Vagina (tissue), 2 donors: ENCODE measurements at regions not wholly inside any gene's neighbourhood (a gene's known extent, or its start where the extent isn't known, plus 50 kb on each side); places are given as distances from the start of the nearest gene placed in this dataset.

Experiments used
- DNase-seq, 2 donors: peaks; one replicate each; pipeline ENCODE4 v3.0.0-alpha.2; 2017; ENCODE audit errors: extremely low spot score in 2 of 2
- H3K27ac ChIP-seq: fragments of 200-600 bp; sonication (generic); one replicate; pipeline ENCODE4 v1.5.1; 2019
- H3K27me3 ChIP-seq: fragments of 200-600 bp; sonication (generic); one replicate; pipeline ENCODE4 v1.5.1; 2019
- H3K36me3 ChIP-seq, 2 donors: fragments of 200-600 bp; sonication (generic); one replicate each; pipeline ENCODE4 v1.5.1; 2017 to 2019
- H3K4me1 ChIP-seq: fragments of 200-600 bp; sonication (generic); one replicate; pipeline ENCODE4 v1.5.1; 2019
- H3K4me3 ChIP-seq, 2 donors: fragments of 200-600 bp; sonication (generic); 1 replicate in 1 of 2; 2 replicates in 1 of 2; pipeline ENCODE4 v1.5.1; 2016 to 2019
- H3K9me3 ChIP-seq: fragments of 200-600 bp; sonication (generic); one replicate; pipeline ENCODE4 v1.5.1; 2019
- POLR2A ChIP-seq, 2 donors: fragments of 450-650 bp; IDR thresholded peaks; one replicate each; pipeline ENCODE4 v1.6.1; 2017; ENCODE audit warnings: antibody characterized with exemption in 2 of 2, mild to moderate bottlenecking in 2 of 2, moderate library complexity in 2 of 2
- POLR2AphosphoS5 ChIP-seq, 2 donors: sonication (generic); formaldehyde crosslinking; IDR thresholded peaks; one replicate each; pipeline ENCODE4 v1.9.0; 2017; ENCODE audit warnings: antibody characterized with exemption in 2 of 2, mild to moderate bottlenecking in 2 of 2, low read depth in 1 of 2; ENCODE audit not compliant: insufficient read depth in 1 of 2
- intact Hi-C: fragments of 100-400 bp; cut with DNase I; formaldehyde crosslinking; loops from one replicate; pipeline ENCODE4 v1.15.1; 2023
- TF ChIP-seq, protein P1 (sequence below), 3 experiments: fragments of 450-650 bp in 2 of 3; fragments of 200-600 bp in 1 of 3; sonication (generic) in 1 of 3; IDR thresholded peaks; one replicate each; pipeline ENCODE4 v1.5.1; 2017 to 2019; ENCODE audit warnings: antibody characterized with exemption in 3 of 3, mild to moderate bottlenecking in 2 of 3, moderate library complexity in 2 of 3

DNA sequence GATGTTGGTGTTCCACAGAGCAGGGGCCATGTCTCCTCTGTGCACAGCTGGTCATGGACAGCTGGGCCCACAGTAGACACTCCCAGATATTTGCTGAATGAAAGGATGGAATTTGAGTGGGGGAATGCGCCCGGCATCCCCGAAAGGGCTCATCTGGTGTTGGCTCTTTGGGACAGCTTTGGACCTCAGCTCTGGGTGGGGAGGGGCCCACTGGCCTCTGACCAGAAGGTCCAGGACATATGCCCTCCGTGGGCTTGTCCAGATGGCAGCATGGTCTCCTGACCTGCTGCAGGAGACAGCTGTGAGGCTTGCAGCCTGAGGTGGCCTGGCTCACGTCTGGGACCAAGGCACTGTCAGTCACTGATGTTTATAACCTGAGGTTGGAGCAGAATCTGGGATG lies 160.4 kb upstream of the AJAP1 start:
- Histone ChIP-seq H3K9me3 (no peaks in the 10 kb centered on the region), H3K36me3 (no peaks in the 10 kb centered on the region), H3K4me1 (no peaks in the 10 kb centered on the region), H3K4me3 (no peak overlapping the region), H3K27me3 (no peaks in the 10 kb centered on the region), H3K27ac (no peak overlapping the region)
- TF ChIP-seq POLR2AphosphoS5 (IDR thresholded peaks at IDR 0.05; ENCODE audit: insufficient read depth in 1 of 2, low read depth in 1 of 2): no peak
- no peak for TF ChIP-seq POLR2A (IDR thresholded peaks at IDR 0.05)
- TF ChIP-seq, protein P1, sequence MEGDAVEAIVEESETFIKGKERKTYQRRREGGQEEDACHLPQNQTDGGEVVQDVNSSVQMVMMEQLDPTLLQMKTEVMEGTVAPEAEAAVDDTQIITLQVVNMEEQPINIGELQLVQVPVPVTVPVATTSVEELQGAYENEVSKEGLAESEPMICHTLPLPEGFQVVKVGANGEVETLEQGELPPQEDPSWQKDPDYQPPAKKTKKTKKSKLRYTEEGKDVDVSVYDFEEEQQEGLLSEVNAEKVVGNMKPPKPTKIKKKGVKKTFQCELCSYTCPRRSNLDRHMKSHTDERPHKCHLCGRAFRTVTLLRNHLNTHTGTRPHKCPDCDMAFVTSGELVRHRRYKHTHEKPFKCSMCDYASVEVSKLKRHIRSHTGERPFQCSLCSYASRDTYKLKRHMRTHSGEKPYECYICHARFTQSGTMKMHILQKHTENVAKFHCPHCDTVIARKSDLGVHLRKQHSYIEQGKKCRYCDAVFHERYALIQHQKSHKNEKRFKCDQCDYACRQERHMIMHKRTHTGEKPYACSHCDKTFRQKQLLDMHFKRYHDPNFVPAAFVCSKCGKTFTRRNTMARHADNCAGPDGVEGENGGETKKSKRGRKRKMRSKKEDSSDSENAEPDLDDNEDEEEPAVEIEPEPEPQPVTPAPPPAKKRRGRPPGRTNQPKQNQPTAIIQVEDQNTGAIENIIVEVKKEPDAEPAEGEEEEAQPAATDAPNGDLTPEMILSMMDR (IDR thresholded peaks at IDR 0.05): no peak
- DNase-seq: no peak
- intact Hi-C loops: no loop called here

DNA sequence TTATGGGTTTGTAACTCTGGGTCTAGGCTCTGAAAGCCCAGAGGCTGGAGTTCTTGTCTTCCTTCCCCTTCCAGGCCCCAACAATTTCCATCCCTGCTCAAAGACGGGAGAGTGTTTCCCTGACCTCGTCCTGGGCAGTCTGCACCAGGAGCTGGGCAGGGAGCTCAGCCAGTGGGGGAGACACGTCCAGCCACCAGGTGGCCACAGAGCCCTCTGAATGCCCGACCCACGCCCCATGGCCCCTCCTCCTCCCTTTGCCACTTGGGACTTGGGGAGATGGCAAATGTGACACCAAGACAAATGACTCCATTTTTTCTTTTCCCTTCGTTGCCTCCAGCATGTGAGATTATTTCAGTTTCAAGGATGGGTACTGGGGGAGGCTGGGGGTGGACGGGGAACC lies 159.9 kb upstream of the AJAP1 start:
- no peaks in the 10 kb centered on the region for H3K27me3 ChIP-seq
- no peak for DNase-seq
- intact Hi-C loops: no loop called here
- no peaks in the 10 kb centered on the region for H3K9me3 ChIP-seq
- H3K36me3 ChIP-seq: no peaks in the 10 kb centered on the region
- H3K4me1 ChIP-seq: no peaks in the 10 kb centered on the region
- H3K27ac ChIP-seq: no peak overlapping the region
- H3K4me3 ChIP-seq: no peak overlapping the region
- TF ChIP-seq, protein P1 (IDR thresholded peaks at IDR 0.05): no peak
- TF ChIP-seq POLR2A (IDR thresholded peaks at IDR 0.05) (no peak), POLR2AphosphoS5 (IDR thresholded peaks at IDR 0.05; ENCODE audit: insufficient read depth in 1 of 2, low read depth in 1 of 2) (no peak)

DNA sequence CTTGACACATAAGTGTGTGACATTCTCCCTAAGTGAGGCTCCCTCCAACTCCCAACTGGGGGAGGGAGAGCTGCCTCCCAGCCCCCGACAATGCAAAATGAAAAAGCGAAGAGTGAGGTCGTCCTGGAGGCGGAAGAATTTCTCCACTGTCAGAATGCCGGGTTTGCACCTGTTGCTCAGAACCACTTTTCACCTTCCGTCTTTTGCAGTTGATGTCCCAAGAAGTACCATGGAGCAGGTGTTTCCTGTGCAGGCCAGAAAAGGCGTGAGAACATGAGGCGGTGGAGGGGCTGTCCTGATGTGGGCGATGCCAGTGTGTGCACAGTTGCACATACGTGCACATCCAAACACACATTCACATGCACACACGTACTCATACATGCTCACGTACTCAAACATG lies 158.6 kb upstream of the AJAP1 start:
- H3K27me3 ChIP-seq: no peaks in the 10 kb centered on the region
- H3K4me3 ChIP-seq: no peak overlapping the region
- intact Hi-C loops: no loop called here
- no peaks in the 10 kb centered on the region for H3K36me3 ChIP-seq
- H3K4me1 ChIP-seq: no peaks in the 10 kb centered on the region
- no peak for DNase-seq
- TF ChIP-seq POLR2A (IDR thresholded peaks at IDR 0.05) (no peak), POLR2AphosphoS5 (IDR thresholded peaks at IDR 0.05; ENCODE audit: insufficient read depth in 1 of 2, low read depth in 1 of 2) (no peak)
- TF ChIP-seq, protein P1 (IDR thresholded peaks at IDR 0.05): no peak
- no peak overlapping the region for H3K27ac ChIP-seq
- no peaks in the 10 kb centered on the region for H3K9me3 ChIP-seq

DNA sequence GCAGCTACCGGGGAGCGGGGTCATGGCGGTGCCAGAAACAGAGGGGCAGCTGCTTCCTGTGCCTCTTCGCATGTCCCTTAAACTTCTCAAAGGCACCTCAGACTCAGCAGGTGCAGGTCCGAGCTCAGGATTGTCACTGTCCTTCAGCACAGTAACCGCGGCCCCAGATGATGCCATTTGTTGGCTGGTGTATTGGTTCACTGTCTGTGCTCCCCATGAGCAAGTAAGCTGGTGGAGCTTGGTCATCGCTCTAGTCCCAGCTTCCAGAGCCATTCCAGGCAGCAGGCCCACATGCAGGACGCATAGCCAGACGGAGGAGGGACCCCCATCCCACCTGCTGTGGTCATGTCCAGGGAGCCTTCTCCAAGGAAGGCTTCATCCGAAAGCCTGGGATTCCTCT lies 154.0 kb upstream of the AJAP1 start:
- TF ChIP-seq POLR2A (IDR thresholded peaks at IDR 0.05): no peak
- TF ChIP-seq, protein P1 (IDR thresholded peaks at IDR 0.05): no peak
- Histone ChIP-seq H3K9me3 (no peaks in the 10 kb centered on the region), H3K36me3 (no peaks in the 10 kb centered on the region), H3K4me1 (no peaks in the 10 kb centered on the region), H3K4me3 (no peak overlapping the region), H3K27me3 (no peaks in the 10 kb centered on the region), H3K27ac (no peak overlapping the region)
- intact Hi-C loops: no loop called here
- no peak for DNase-seq

DNA sequence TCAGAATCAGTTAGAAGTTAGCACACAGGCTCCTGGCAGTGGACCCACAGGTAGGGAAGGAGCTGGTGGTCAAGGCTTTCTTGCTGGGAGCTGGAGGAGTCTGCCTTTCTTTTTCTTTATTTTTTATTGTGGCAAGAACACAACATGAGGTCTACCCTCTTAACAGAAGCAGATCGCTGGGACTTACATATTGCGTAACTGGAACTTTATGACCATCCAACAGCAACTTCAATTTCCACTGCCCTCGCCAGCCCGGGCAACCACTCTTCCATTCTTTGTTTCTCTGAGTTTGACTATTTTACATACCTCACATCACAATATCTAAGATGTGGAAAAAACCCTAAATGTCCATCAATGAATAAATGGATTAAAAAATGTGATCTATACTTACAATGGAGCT lies 147.8 kb upstream of the AJAP1 start:
- Histone ChIP-seq H3K9me3 (no peaks in the 10 kb centered on the region), H3K27ac (no peak overlapping the region), H3K27me3 (no peaks in the 10 kb centered on the region), H3K4me3 (no peak overlapping the region), H3K4me1 (no peaks in the 10 kb centered on the region), H3K36me3 (no peaks in the 10 kb centered on the region)
- intact Hi-C loops: no loop called here
- no peak for DNase-seq
- no peak for TF ChIP-seq POLR2AphosphoS5 (IDR thresholded peaks at IDR 0.05; ENCODE audit: insufficient read depth in 1 of 2, low read depth in 1 of 2)
- TF ChIP-seq, protein P1 (IDR thresholded peaks at IDR 0.05): no peak
